HL-60 (cell line): ENCODE measurements at regions not wholly inside any gene's neighbourhood (a gene's known extent, or its start where the extent isn't known, plus 50 kb on each side); places are given as distances from the start of the nearest gene placed in this dataset.

Experiments used
- DNase-seq, 2 experiments: peaks; one replicate each; pipeline ENCODE4 v3.0.0-alpha.2; 2010 to 2020; ENCODE audit warnings: low read depth in 1 of 2, low spot score in 1 of 2
- H3K27ac ChIP-seq: fragments of 250-450 bp; sonication (Bioruptor Pico); replicated peaks from 2 replicates; pipeline ENCODE4 v1.5.1; 2020; ENCODE audit warnings: mild to moderate bottlenecking, moderate library complexity
- H3K27me3 ChIP-seq: fragments of 250-450 bp; sonication (Bioruptor Pico); 2 replicates; pipeline ENCODE4 v1.5.1; 2021; ENCODE audit warnings: mild to moderate bottlenecking, moderate library complexity; ENCODE audit not compliant: insufficient read depth, poor library complexity, severe bottlenecking
- H3K4me3 ChIP-seq: replicated peaks from 2 replicates; pipeline ENCODE4 v1.5.1; 2011; ENCODE audit warnings: mild to moderate bottlenecking, control low read depth, low read length; ENCODE audit not compliant: insufficient read depth
- GABPA ChIP-seq: IDR thresholded peaks from 2 replicates; pipeline ENCODE4 v1.6.1; 2012; ENCODE audit warnings: low read depth
- POLR2AphosphoS5 ChIP-seq: IDR thresholded peaks from 2 replicates; pipeline ENCODE4 v1.6.1; 2012; ENCODE audit warnings: low read depth
- SPI1 ChIP-seq: IDR thresholded peaks from 2 replicates; pipeline ENCODE4 v1.6.1; 2012; ENCODE audit warnings: low read depth, mild to moderate bottlenecking, borderline replicate concordance
- TF ChIP-seq, protein P1 (sequence below): IDR thresholded peaks from 2 replicates; pipeline ENCODE4 v1.6.1; 2012; ENCODE audit warnings: low read depth; ENCODE audit not compliant: insufficient replicate concordance
- TF ChIP-seq, protein P2 (sequence below): IDR thresholded peaks from one replicate; pipeline ENCODE4 v1.5.1; 2011; ENCODE audit warnings: low read length, control low read depth, inconsistent platforms; ENCODE audit not compliant: insufficient read depth

DNA sequence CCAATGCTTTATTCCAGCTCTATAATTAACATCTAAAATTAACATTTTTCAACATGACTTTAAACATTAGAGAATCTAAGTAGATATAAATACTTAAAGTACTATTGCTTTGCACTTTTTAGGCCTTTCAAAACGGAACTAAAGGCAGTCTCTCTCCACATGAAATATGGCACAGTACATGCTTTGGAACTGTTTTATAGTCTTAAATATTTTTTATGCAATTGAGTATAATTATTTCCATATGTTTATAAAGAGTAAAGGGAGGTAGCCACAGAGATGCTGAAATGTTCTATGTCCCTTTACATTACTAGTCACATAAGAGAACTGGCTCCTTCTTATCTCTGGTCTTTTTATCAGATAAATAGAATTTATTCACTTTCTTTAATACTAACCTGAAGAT is 674.0 kb downstream of the PLCL1 start:
- Histone ChIP-seq H3K27ac (no peak overlapping the region), H3K27me3 (no peaks in the 10 kb centered on the region), H3K4me3 (no peak overlapping the region)
- no peak for TF ChIP-seq POLR2AphosphoS5
- TF ChIP-seq GABPA, result no peak
- no peak for TF ChIP-seq SPI1
- TF ChIP-seq, protein P1, sequence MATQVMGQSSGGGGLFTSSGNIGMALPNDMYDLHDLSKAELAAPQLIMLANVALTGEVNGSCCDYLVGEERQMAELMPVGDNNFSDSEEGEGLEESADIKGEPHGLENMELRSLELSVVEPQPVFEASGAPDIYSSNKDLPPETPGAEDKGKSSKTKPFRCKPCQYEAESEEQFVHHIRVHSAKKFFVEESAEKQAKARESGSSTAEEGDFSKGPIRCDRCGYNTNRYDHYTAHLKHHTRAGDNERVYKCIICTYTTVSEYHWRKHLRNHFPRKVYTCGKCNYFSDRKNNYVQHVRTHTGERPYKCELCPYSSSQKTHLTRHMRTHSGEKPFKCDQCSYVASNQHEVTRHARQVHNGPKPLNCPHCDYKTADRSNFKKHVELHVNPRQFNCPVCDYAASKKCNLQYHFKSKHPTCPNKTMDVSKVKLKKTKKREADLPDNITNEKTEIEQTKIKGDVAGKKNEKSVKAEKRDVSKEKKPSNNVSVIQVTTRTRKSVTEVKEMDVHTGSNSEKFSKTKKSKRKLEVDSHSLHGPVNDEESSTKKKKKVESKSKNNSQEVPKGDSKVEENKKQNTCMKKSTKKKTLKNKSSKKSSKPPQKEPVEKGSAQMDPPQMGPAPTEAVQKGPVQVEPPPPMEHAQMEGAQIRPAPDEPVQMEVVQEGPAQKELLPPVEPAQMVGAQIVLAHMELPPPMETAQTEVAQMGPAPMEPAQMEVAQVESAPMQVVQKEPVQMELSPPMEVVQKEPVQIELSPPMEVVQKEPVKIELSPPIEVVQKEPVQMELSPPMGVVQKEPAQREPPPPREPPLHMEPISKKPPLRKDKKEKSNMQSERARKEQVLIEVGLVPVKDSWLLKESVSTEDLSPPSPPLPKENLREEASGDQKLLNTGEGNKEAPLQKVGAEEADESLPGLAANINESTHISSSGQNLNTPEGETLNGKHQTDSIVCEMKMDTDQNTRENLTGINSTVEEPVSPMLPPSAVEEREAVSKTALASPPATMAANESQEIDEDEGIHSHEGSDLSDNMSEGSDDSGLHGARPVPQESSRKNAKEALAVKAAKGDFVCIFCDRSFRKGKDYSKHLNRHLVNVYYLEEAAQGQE, result no peak
- TF ChIP-seq, protein P2, sequence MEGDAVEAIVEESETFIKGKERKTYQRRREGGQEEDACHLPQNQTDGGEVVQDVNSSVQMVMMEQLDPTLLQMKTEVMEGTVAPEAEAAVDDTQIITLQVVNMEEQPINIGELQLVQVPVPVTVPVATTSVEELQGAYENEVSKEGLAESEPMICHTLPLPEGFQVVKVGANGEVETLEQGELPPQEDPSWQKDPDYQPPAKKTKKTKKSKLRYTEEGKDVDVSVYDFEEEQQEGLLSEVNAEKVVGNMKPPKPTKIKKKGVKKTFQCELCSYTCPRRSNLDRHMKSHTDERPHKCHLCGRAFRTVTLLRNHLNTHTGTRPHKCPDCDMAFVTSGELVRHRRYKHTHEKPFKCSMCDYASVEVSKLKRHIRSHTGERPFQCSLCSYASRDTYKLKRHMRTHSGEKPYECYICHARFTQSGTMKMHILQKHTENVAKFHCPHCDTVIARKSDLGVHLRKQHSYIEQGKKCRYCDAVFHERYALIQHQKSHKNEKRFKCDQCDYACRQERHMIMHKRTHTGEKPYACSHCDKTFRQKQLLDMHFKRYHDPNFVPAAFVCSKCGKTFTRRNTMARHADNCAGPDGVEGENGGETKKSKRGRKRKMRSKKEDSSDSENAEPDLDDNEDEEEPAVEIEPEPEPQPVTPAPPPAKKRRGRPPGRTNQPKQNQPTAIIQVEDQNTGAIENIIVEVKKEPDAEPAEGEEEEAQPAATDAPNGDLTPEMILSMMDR, result no peak
- DNase-seq, result no peak

GRCh38 chr2:198476007-198476406 is 671.6 kb downstream of the PLCL1 start:
- Histone ChIP-seq H3K4me3 (no peak overlapping the region), H3K27ac (no peak overlapping the region), H3K27me3 (no peaks in the 10 kb centered on the region)
- TF ChIP-seq, protein P1, result no peak
- TF ChIP-seq SPI1 (no peak), GABPA (no peak), POLR2AphosphoS5 (no peak)
- TF ChIP-seq, protein P2, result no peak
- DNase-seq, result no peak

- no peak overlapping the region for H3K4me3 ChIP-seq
- TF ChIP-seq POLR2AphosphoS5, result no peak
- TF ChIP-seq, protein P2, result peak; percentile 9
- TF ChIP-seq SPI1, result no peak
- TF ChIP-seq, protein P1, result no peak
- no peak overlapping the region for H3K27ac ChIP-seq
- no peak for DNase-seq
- no peaks in the 10 kb centered on the region for H3K27me3 ChIP-seq
These were observed 666.9 kb downstream of the PLCL1 start for GRCh38 chr2:198471291-198471690.
